ENCODE measurements at regions not wholly inside any gene's neighbourhood (a gene's known extent, or its start where the extent isn't known, plus 50 kb on each side); places are given as distances from the start of the nearest gene placed in this dataset.

GRCh38 chr4:29277381-29277780, 1442.8 kb upstream of the PCDH7 start:
- H3K4me3 ChIP-seq (ENCODE audit: low read depth in 2 of 2, low read length in 1 of 2), result no peak overlapping the region
- peaks cover 0 to 9% of the 10 kb centered on the region in 2 experiments; a peak in 1 of 4 replicates for H3K4me1 ChIP-seq (ENCODE audit: control insufficient read depth in 1 of 2, insufficient read depth in 2 of 2, low read depth in 1 of 2, low read length in 1 of 2)
- DNase-seq, result no peak
- H3K4me2 ChIP-seq, result no peak overlapping the region
- no peak overlapping the region for H3K9ac ChIP-seq
- ChIA-PET POLR2A (no interaction called here), CTCF (no interaction called here)
- H3K79me2 ChIP-seq (ENCODE audit: insufficient read depth), result no peaks in the 10 kb centered on the region
- H3K9me3 ChIP-seq, result no peaks in the 10 kb centered on the region
- H3K9me2 ChIP-seq, result no peaks in the 10 kb centered on the region
- H3F3A ChIP-seq (replicated peaks; ENCODE audit: insufficient read depth), result peaks cover 16% of the 10 kb centered on the region
- TF ChIP-seq FOXJ3 (CRISPR knock-in tag; IDR thresholded peaks at IDR 0.05) (no peak), EP300 (IDR thresholded peaks at IDR 0.05; ENCODE audit: borderline replicate concordance in 1 of 2, low read depth in 1 of 2, low read length in 1 of 2) (0 out of 4 replicates have a peak, but pooled peaks of 1 of the 2 experiments have one; percentile 13), JUND (IDR thresholded peaks at IDR 0.05) (peak; percentile 37), TEAD4 (IDR thresholded peaks at IDR 0.05; ENCODE audit: borderline replicate concordance, insufficient read depth) (no peak), NFIC (IDR thresholded peaks at IDR 0.05; ENCODE audit: borderline replicate concordance) (peak; percentile 23; the same call in 1 of the 2 replicates), TCF12 (IDR thresholded peaks at IDR 0.05) (peak; percentile 49), FOSL2 (IDR thresholded peaks at IDR 0.05; ENCODE audit: borderline replicate concordance, low read depth) (peak; percentile 55; the same call in 1 of the 2 replicates), RAD21 (IDR thresholded peaks at IDR 0.05; ENCODE audit: low read length) (no peak), POLR2AphosphoS5 (IDR thresholded peaks at IDR 0.05; ENCODE audit: low read depth, low read length) (no peak), ELF1 (IDR thresholded peaks at IDR 0.05) (no peak)
- TF ChIP-seq, protein P1, sequence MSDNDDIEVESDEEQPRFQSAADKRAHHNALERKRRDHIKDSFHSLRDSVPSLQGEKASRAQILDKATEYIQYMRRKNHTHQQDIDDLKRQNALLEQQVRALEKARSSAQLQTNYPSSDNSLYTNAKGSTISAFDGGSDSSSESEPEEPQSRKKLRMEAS (IDR thresholded peaks at IDR 0.05; ENCODE audit: low read depth), result no peak
- H3K27ac ChIP-seq (ENCODE audit: low read depth in 2 of 2, low read length in 1 of 2), result peak overlapping the region in 1 of 2 experiments; percentile 55; a peak in 2 of 4 replicates
- no peaks in the 10 kb centered on the region for H3K27me3 ChIP-seq (ENCODE audit: insufficient read depth)
- no peak overlapping the region for H2AFZ ChIP-seq (ENCODE audit: low read depth)
- no peaks in the 10 kb centered on the region for H3K36me3 ChIP-seq (replicated peaks in 1 of 2; ENCODE audit: control insufficient read depth in 1 of 2, insufficient read depth in 2 of 2, low read length in 1 of 2)
- H4K20me1 ChIP-seq (ENCODE audit: insufficient read depth), result no peaks in the 10 kb centered on the region

DNA sequence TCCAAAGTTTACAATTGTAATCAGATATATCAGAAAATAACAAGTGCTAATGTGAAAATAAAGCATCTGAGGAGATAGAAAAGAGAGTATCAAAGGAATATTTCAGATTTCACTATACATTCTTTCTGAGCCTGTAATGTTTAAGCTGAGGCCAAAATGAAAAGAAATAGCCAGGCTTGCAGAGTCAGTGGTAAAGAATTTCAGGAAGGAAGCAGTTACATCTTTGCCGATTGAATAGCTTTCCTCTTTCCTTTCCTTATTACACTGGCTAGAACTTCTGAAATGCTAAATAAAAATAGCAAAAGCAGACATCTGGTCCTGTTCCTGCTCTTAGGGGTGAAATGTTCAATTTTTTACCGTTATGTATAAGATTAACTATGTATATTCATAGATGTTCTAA, 1441.6 kb upstream of the PCDH7 start:
- H3K27ac ChIP-seq (ENCODE audit: low read depth in 2 of 2, low read length in 1 of 2), result peak overlapping the region; percentile 31 to 55; a peak in 3 of 4 replicates
- ChIA-PET POLR2A (no interaction called here), CTCF (no interaction called here)
- TF ChIP-seq JUND (IDR thresholded peaks at IDR 0.05), result peak; percentile 67
- TF ChIP-seq EP300 (IDR thresholded peaks at IDR 0.05; ENCODE audit: borderline replicate concordance in 1 of 2, low read depth in 1 of 2, low read length in 1 of 2), result peak in 1 of 2 experiments; percentile 52; a peak in 1 of 4 replicates
- TF ChIP-seq, protein P2, sequence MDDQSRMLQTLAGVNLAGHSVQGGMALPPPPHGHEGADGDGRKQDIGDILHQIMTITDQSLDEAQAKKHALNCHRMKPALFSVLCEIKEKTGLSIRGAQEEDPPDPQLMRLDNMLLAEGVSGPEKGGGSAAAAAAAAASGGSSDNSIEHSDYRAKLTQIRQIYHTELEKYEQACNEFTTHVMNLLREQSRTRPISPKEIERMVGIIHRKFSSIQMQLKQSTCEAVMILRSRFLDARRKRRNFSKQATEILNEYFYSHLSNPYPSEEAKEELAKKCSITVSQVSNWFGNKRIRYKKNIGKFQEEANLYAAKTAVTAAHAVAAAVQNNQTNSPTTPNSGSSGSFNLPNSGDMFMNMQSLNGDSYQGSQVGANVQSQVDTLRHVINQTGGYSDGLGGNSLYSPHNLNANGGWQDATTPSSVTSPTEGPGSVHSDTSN (IDR thresholded peaks at IDR 0.05), result peak; percentile 29; the same call in 1 of the 2 replicates
- 0 out of 2 replicates have a peak, but pooled peaks have one; percentile 22 for TF ChIP-seq ELF1 (IDR thresholded peaks at IDR 0.05)
- TF ChIP-seq TEAD4 (IDR thresholded peaks at IDR 0.05; ENCODE audit: borderline replicate concordance, insufficient read depth), result peak; percentile 80
- TF ChIP-seq TCF12 (IDR thresholded peaks at IDR 0.05), result peak; percentile 57
- no peak for TF ChIP-seq YY1 (IDR thresholded peaks at IDR 0.05; ENCODE audit: low read depth)
- TF ChIP-seq FOSL2 (IDR thresholded peaks at IDR 0.05; ENCODE audit: borderline replicate concordance, low read depth), result peak; percentile 60; the same call in 1 of the 2 replicates
- TF ChIP-seq RAD21 (IDR thresholded peaks at IDR 0.05; ENCODE audit: low read length), result no peak
- no peak; the same call in 1 of the 2 replicates for TF ChIP-seq GABPA (IDR thresholded peaks at IDR 0.05; ENCODE audit: low read depth)
- TF ChIP-seq NFIC (IDR thresholded peaks at IDR 0.05; ENCODE audit: borderline replicate concordance), result peak; percentile 57; the same call in 1 of the 2 replicates
- TF ChIP-seq, protein P3, sequence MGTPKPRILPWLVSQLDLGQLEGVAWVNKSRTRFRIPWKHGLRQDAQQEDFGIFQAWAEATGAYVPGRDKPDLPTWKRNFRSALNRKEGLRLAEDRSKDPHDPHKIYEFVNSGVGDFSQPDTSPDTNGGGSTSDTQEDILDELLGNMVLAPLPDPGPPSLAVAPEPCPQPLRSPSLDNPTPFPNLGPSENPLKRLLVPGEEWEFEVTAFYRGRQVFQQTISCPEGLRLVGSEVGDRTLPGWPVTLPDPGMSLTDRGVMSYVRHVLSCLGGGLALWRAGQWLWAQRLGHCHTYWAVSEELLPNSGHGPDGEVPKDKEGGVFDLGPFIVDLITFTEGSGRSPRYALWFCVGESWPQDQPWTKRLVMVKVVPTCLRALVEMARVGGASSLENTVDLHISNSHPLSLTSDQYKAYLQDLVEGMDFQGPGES (IDR thresholded peaks at IDR 0.05; ENCODE audit: low read depth, low read length), result no peak
- H3K36me3 ChIP-seq (replicated peaks in 1 of 2; ENCODE audit: control insufficient read depth in 1 of 2, insufficient read depth in 2 of 2, low read length in 1 of 2), result no peaks in the 10 kb centered on the region
- H3K27me3 ChIP-seq (ENCODE audit: insufficient read depth), result no peaks in the 10 kb centered on the region
- peak overlapping the region; percentile 4 for H3K4me2 ChIP-seq
- no peaks in the 10 kb centered on the region for H4K20me1 ChIP-seq (ENCODE audit: insufficient read depth)
- H3K9ac ChIP-seq, result no peak overlapping the region
- WGBS (ENCODE audit: low lambda C conversion rate), result 7% methylated on average over 2 of the region's 2 CpGs
- peak overlapping the region; percentile 70 for H2AFZ ChIP-seq (ENCODE audit: low read depth)
- H3K4me1 ChIP-seq (ENCODE audit: control insufficient read depth in 1 of 2, insufficient read depth in 2 of 2, low read depth in 1 of 2, low read length in 1 of 2), result peaks cover 0 to 9% of the 10 kb centered on the region in 2 experiments; a peak in 1 of 4 replicates
- no peaks in the 10 kb centered on the region for H3K79me2 ChIP-seq (ENCODE audit: insufficient read depth)
- no peak for DNase-seq
- no peaks in the 10 kb centered on the region for H3K9me3 ChIP-seq
- H3K4me3 ChIP-seq (ENCODE audit: low read depth in 2 of 2, low read length in 1 of 2), result peak overlapping the region in 1 of 2 experiments; percentile 0; a peak in 1 of 4 replicates
- peaks cover 16% of the 10 kb centered on the region for H3F3A ChIP-seq (replicated peaks; ENCODE audit: insufficient read depth)
- no peaks in the 10 kb centered on the region for H3K9me2 ChIP-seq

Measured in SK-N-SH (cell line).